ENCODE measurements at regions not wholly inside any gene's neighbourhood (a gene's known extent, or its start where the extent isn't known, plus 50 kb on each side); places are given as distances from the start of the nearest gene placed in this dataset.

DNA sequence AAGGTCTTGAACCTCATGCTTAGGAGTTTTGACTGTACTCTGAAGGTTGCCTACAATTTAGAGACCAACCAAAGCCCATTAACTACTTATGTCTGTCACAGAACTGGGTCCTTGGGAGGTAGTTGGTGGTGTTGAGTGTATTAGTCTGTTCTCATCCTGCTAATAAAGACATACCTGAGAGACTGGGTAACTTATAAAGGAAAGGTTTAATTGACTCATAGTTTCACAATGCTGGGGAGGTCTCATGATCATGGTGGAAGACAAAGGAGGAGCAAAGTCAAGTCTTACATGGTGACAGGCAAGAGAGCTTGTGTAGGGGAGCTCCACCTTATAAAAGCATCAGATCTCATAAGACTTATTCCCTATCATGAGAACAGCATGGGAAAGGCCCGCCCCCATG is 319.6 kb upstream of the ZMIZ1 start:
- Histone ChIP-seq H3K4me1 (ENCODE audit: control insufficient read depth, insufficient read depth, low read length) (no peaks in the 10 kb centered on the region), H3K9me3 (ENCODE audit: control insufficient read depth, insufficient read depth, low read length) (no peaks in the 10 kb centered on the region), H3K36me3 (ENCODE audit: control insufficient read depth, insufficient read depth, low read length) (no peaks in the 10 kb centered on the region), H3K4me3 (ENCODE audit: low read depth, low read length) (no peak overlapping the region), H3K27me3 (ENCODE audit: control insufficient read depth, insufficient read depth, low read length) (no peaks in the 10 kb centered on the region), H3K9ac (ENCODE audit: low read depth, low read length) (no peak overlapping the region)

DNA sequence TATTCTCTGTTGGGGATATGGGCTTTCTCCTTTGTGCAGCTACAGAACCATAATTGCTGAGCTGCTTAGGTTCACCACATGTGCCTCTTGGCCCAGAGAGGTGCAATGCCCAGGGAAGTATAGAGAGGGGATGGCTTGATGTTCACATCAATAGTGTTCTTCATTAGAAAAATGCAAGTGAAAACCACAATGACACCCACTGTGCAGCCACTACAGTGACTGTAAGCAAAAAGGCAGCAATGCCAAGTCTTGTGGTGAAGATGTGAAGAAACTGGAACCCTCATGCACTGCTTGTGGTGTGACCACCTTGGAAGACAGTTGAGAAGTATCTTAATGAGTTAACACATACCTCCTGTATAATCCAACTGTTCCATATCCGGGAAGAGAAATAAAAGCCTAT is 318.9 kb upstream of the ZMIZ1 start:
- no peak overlapping the region for H3K4me3 ChIP-seq (ENCODE audit: low read depth, low read length)
- H3K9me3 ChIP-seq (ENCODE audit: control insufficient read depth, insufficient read depth, low read length), result no peaks in the 10 kb centered on the region
- no peaks in the 10 kb centered on the region for H3K4me1 ChIP-seq (ENCODE audit: control insufficient read depth, insufficient read depth, low read length)
- H3K9ac ChIP-seq (ENCODE audit: low read depth, low read length), result no peak overlapping the region
- H3K27me3 ChIP-seq (ENCODE audit: control insufficient read depth, insufficient read depth, low read length), result no peaks in the 10 kb centered on the region
- no peaks in the 10 kb centered on the region for H3K36me3 ChIP-seq (ENCODE audit: control insufficient read depth, insufficient read depth, low read length)

GRCh38 chr10:78750418-78750817 is 318.3 kb upstream of the ZMIZ1 start:
- Histone ChIP-seq H3K9me3 (ENCODE audit: control insufficient read depth, insufficient read depth, low read length) (no peaks in the 10 kb centered on the region), H3K4me1 (ENCODE audit: control insufficient read depth, insufficient read depth, low read length) (no peaks in the 10 kb centered on the region)

DNA sequence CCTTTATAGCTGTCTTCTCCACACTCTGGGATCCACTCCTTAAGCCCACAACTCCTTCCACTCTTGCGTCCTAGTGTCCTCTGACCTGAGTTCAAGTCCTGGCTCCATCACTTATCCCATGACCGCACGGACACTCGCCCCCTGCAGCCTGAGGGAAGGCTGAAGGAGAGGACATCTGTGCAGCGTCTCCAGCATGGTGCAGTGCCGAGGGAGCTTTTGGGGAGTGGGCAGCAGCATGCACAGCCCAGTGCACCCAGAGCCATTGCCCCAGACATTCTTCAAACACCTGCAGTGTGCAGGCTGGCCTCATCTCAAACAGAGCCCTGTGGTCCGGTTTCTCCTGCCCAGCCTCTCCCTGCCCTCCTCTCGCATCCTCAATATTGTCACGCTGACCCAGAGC is 317.1 kb upstream of the ZMIZ1 start:
- no peaks in the 10 kb centered on the region for H3K27me3 ChIP-seq (ENCODE audit: control insufficient read depth, insufficient read depth, low read length)
- H3K36me3 ChIP-seq (ENCODE audit: control insufficient read depth, insufficient read depth, low read length), result no peaks in the 10 kb centered on the region
- no peaks in the 10 kb centered on the region for H3K4me1 ChIP-seq (ENCODE audit: control insufficient read depth, insufficient read depth, low read length)
- no peak overlapping the region for H3K9ac ChIP-seq (ENCODE audit: low read depth, low read length)
- H3K4me3 ChIP-seq (ENCODE audit: low read depth, low read length), result no peak overlapping the region
- H3K9me3 ChIP-seq (ENCODE audit: control insufficient read depth, insufficient read depth, low read length), result no peaks in the 10 kb centered on the region

More at GRCh38 chr10:78750418-78750817, 318.3 kb upstream of the ZMIZ1 start:
- no peak overlapping the region for H3K9ac ChIP-seq (ENCODE audit: low read depth, low read length)
- H3K4me3 ChIP-seq (ENCODE audit: low read depth, low read length), result no peak overlapping the region
- H3K36me3 ChIP-seq (ENCODE audit: control insufficient read depth, insufficient read depth, low read length), result no peaks in the 10 kb centered on the region
- H3K27me3 ChIP-seq (ENCODE audit: control insufficient read depth, insufficient read depth, low read length), result no peaks in the 10 kb centered on the region

DNA sequence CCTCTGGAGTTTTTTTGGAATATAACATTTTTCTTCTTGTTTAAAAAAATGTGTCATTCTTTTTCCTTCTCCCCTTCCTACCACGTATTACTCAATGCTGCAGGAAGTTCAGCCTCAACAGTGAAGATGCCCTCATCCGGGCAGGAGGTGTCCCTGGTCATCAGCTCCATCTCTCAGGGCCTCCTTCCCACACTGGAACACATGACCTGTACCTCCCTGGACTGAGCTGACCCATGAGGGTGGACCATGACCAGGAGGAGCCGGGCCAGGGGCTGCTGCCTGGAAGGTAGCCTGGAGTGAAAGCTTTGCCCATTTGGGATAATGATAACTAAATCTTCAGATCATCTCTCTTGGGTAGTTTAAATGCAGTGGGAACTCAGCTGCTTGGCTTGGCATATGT is 316.5 kb upstream of the ZMIZ1 start:
- H3K9me3 ChIP-seq (ENCODE audit: control insufficient read depth, insufficient read depth, low read length), result no peaks in the 10 kb centered on the region
- H3K4me3 ChIP-seq (ENCODE audit: low read depth, low read length), result no peak overlapping the region

DNA sequence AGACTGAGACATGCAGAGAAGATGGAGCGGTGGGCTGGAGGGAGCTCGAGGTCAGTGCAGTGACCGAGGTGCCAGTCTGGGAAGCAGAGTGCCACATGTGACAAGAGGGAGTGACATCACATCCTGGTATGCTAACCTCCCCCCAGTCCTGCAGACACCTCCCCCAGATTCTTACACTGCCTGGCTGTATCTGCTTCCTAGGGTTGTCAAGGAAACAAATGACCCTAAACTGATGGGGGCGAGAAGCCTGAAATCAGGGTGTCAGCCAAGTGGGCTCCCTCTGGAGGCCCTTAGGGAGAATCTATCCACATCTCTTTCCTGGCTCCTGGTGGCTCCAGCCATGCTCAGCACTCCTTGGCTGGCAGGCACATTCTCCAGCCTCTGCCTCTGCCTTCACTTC is 316.1 kb upstream of the ZMIZ1 start:
- H3K9ac ChIP-seq (ENCODE audit: low read depth, low read length), result no peak overlapping the region
- no peak overlapping the region for H3K4me3 ChIP-seq (ENCODE audit: low read depth, low read length)
- no peaks in the 10 kb centered on the region for H3K36me3 ChIP-seq (ENCODE audit: control insufficient read depth, insufficient read depth, low read length)
- no peaks in the 10 kb centered on the region for H3K27me3 ChIP-seq (ENCODE audit: control insufficient read depth, insufficient read depth, low read length)
- no peaks in the 10 kb centered on the region for H3K9me3 ChIP-seq (ENCODE audit: control insufficient read depth, insufficient read depth, low read length)
- H3K4me1 ChIP-seq (ENCODE audit: control insufficient read depth, insufficient read depth, low read length), result no peaks in the 10 kb centered on the region

More for the DNA sequence above, 316.5 kb upstream of the ZMIZ1 start:
- Histone ChIP-seq H3K9ac (ENCODE audit: low read depth, low read length) (no peak overlapping the region), H3K27me3 (ENCODE audit: control insufficient read depth, insufficient read depth, low read length) (no peaks in the 10 kb centered on the region), H3K36me3 (ENCODE audit: control insufficient read depth, insufficient read depth, low read length) (no peaks in the 10 kb centered on the region), H3K4me1 (ENCODE audit: control insufficient read depth, insufficient read depth, low read length) (no peaks in the 10 kb centered on the region)

DNA sequence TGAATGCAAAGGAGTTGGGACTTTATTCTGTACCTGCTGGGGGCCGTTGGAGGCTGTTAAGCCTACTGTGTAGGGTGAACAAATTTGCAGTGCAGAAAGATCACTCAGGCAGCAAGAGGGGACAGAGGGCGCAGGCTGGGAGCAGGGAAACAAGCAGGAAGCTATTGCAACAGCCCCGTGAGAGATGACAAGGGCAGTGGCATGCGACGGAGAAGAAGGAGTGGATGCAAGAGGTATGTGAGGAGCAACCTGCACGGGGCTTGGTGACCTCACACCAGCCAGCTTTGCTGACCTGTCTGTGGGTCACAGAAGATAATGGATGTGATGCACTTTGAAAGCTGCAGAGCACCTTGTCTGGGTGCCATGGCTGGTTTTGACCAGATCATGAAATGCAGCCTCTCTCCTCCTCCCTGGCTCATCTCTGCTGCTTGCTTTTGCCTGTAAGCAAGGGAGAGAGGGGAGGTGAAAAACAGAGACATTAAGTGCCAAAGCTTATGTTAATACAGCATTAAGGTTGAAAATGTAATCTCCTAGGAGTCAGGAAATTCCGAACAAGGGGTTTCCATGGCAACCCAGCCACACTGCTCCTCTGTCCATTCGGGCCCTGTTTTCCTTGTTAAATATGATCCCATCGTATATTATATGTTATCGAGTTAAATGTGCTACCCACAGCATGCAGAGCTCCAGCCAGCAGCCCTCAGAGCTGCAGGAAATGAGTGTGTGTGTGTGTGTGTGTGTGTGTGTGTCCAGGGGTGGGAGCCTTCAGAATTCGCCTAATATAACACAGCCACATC is 314.3 kb upstream of the ZMIZ1 start:
- Histone ChIP-seq H3K9me3 (ENCODE audit: control insufficient read depth, insufficient read depth, low read length) (no peaks in the 10 kb centered on the region), H3K36me3 (ENCODE audit: control insufficient read depth, insufficient read depth, low read length) (no peaks in the 10 kb centered on the region), H3K27me3 (ENCODE audit: control insufficient read depth, insufficient read depth, low read length) (no peaks in the 10 kb centered on the region), H3K4me3 (ENCODE audit: low read depth, low read length) (no peak overlapping the region), H3K9ac (ENCODE audit: low read depth, low read length) (no peak overlapping the region), H3K4me1 (ENCODE audit: control insufficient read depth, insufficient read depth, low read length) (no peaks in the 10 kb centered on the region)

GRCh38 chr10:78755063-78755701 is 313.6 kb upstream of the ZMIZ1 start:
- H3K27me3 ChIP-seq (ENCODE audit: control insufficient read depth, insufficient read depth, low read length), result no peaks in the 10 kb centered on the region
- no peak overlapping the region for H3K9ac ChIP-seq (ENCODE audit: low read depth, low read length)
- H3K9me3 ChIP-seq (ENCODE audit: control insufficient read depth, insufficient read depth, low read length), result no peaks in the 10 kb centered on the region

GRCh38 chr10:78755877-78756455 is 312.8 kb upstream of the ZMIZ1 start:
- H3K36me3 ChIP-seq (ENCODE audit: control insufficient read depth, insufficient read depth, low read length), result no peaks in the 10 kb centered on the region
- H3K9ac ChIP-seq (ENCODE audit: low read depth, low read length), result no peak overlapping the region
- H3K27me3 ChIP-seq (ENCODE audit: control insufficient read depth, insufficient read depth, low read length), result no peaks in the 10 kb centered on the region
- no peak overlapping the region for H3K4me3 ChIP-seq (ENCODE audit: low read depth, low read length)
- no peaks in the 10 kb centered on the region for H3K9me3 ChIP-seq (ENCODE audit: control insufficient read depth, insufficient read depth, low read length)
- no peaks in the 10 kb centered on the region for H3K4me1 ChIP-seq (ENCODE audit: control insufficient read depth, insufficient read depth, low read length)

More at GRCh38 chr10:78755063-78755701, 313.6 kb upstream of the ZMIZ1 start:
- no peaks in the 10 kb centered on the region for H3K4me1 ChIP-seq (ENCODE audit: control insufficient read depth, insufficient read depth, low read length)
- no peaks in the 10 kb centered on the region for H3K36me3 ChIP-seq (ENCODE audit: control insufficient read depth, insufficient read depth, low read length)
- H3K4me3 ChIP-seq (ENCODE audit: low read depth, low read length), result no peak overlapping the region

GRCh38 chr10:78756604-78757343 is 312.0 kb upstream of the ZMIZ1 start:
- H3K36me3 ChIP-seq (ENCODE audit: control insufficient read depth, insufficient read depth, low read length), result no peaks in the 10 kb centered on the region
- no peaks in the 10 kb centered on the region for H3K4me1 ChIP-seq (ENCODE audit: control insufficient read depth, insufficient read depth, low read length)
- H3K27me3 ChIP-seq (ENCODE audit: control insufficient read depth, insufficient read depth, low read length), result no peaks in the 10 kb centered on the region
- H3K9ac ChIP-seq (ENCODE audit: low read depth, low read length), result no peak overlapping the region
- no peaks in the 10 kb centered on the region for H3K9me3 ChIP-seq (ENCODE audit: control insufficient read depth, insufficient read depth, low read length)
- H3K4me3 ChIP-seq (ENCODE audit: low read depth, low read length), result no peak overlapping the region

- Histone ChIP-seq H3K4me3 (ENCODE audit: low read depth, low read length) (no peak overlapping the region), H3K9me3 (ENCODE audit: control insufficient read depth, insufficient read depth, low read length) (no peaks in the 10 kb centered on the region), H3K36me3 (ENCODE audit: control insufficient read depth, insufficient read depth, low read length) (no peaks in the 10 kb centered on the region), H3K4me1 (ENCODE audit: control insufficient read depth, insufficient read depth, low read length) (no peaks in the 10 kb centered on the region), H3K9ac (ENCODE audit: low read depth, low read length) (no peak overlapping the region), H3K27me3 (ENCODE audit: control insufficient read depth, insufficient read depth, low read length) (no peaks in the 10 kb centered on the region)
Observed at GRCh38 chr10:78757344-78757925, 311.3 kb upstream of the ZMIZ1 start.
